ENCODE measurements at regions not wholly inside any gene's neighbourhood (a gene's known extent, or its start where the extent isn't known, plus 50 kb on each side); places are given as distances from the start of the nearest gene placed in this dataset.
A peak's percentile ranks its signal among the peaks of the same experiment; 100 is the strongest.
"Not testable (repeated sequence)": the region's sequence is repeated elsewhere in the genome, so short reads cannot be mapped to it uniquely, and the experiment has no call there.

- DNase-seq (ENCODE audit: low read depth in 1 of 2, low spot score in 1 of 2) = no peak
- TF ChIP-seq JUND (IDR thresholded peaks at IDR 0.05; ENCODE audit: low read depth) = no peak
- in situ Hi-C loops (cut with HindIII; ENCODE audit: low pct_unique_long_range_greater_than_20kb, low sequenced_read_pairs) = no loop called here
These were observed 135.8 kb downstream of the HAUS1 start for GRCh38 chr18:46239998-46240397.

GRCh38 chr18:46241393-46241792 lies 137.2 kb downstream of the HAUS1 start:
- in situ Hi-C loops (cut with HindIII; ENCODE audit: low pct_unique_long_range_greater_than_20kb, low sequenced_read_pairs); DNase-seq (ENCODE audit: low read depth in 1 of 2, low spot score in 1 of 2): not testable (repeated sequence)

- in situ Hi-C loops (cut with HindIII; ENCODE audit: low pct_unique_long_range_greater_than_20kb, low sequenced_read_pairs) = no loop called here
- no peak for TF ChIP-seq JUND (IDR thresholded peaks at IDR 0.05; ENCODE audit: low read depth)
- no peak for DNase-seq (ENCODE audit: low read depth in 1 of 2, low spot score in 1 of 2)
These were observed 138.0 kb downstream of the HAUS1 start for GRCh38 chr18:46242183-46242582.

GRCh38 chr18:46243095-46243494 lies 138.9 kb downstream of the HAUS1 start:
- no peak for DNase-seq (ENCODE audit: low read depth in 1 of 2, low spot score in 1 of 2)
- in situ Hi-C loops (cut with HindIII; ENCODE audit: low pct_unique_long_range_greater_than_20kb, low sequenced_read_pairs) = no loop called here
- no peak for TF ChIP-seq JUND (IDR thresholded peaks at IDR 0.05; ENCODE audit: low read depth)

GRCh38 chr18:46243673-46244072 lies 139.5 kb downstream of the HAUS1 start:
- in situ Hi-C loops (cut with HindIII; ENCODE audit: low pct_unique_long_range_greater_than_20kb, low sequenced_read_pairs) = no loop called here
- no peak for TF ChIP-seq JUND (IDR thresholded peaks at IDR 0.05; ENCODE audit: low read depth)
- no peak for DNase-seq (ENCODE audit: low read depth in 1 of 2, low spot score in 1 of 2)

- TF ChIP-seq JUND (IDR thresholded peaks at IDR 0.05; ENCODE audit: low read depth) = no peak
- no peak for DNase-seq (ENCODE audit: low read depth in 1 of 2, low spot score in 1 of 2)
- in situ Hi-C loops (cut with HindIII; ENCODE audit: low pct_unique_long_range_greater_than_20kb, low sequenced_read_pairs) = no loop called here
These were observed 141.9 kb downstream of the HAUS1 start for GRCh38 chr18:46246101-46246500.

GRCh38 chr18:46247942-46248341 lies 143.8 kb downstream of the HAUS1 start:
- no peak for DNase-seq (ENCODE audit: low read depth in 1 of 2, low spot score in 1 of 2)
- TF ChIP-seq JUND (IDR thresholded peaks at IDR 0.05; ENCODE audit: low read depth) = no peak
- in situ Hi-C loops (cut with HindIII; ENCODE audit: low pct_unique_long_range_greater_than_20kb, low sequenced_read_pairs) = no loop called here

- in situ Hi-C loops (cut with HindIII; ENCODE audit: low pct_unique_long_range_greater_than_20kb, low sequenced_read_pairs) = no loop called here
- peak; percentile 7 to 79 for DNase-seq (ENCODE audit: low read depth in 1 of 2, low spot score in 1 of 2)
- TF ChIP-seq JUND (IDR thresholded peaks at IDR 0.05; ENCODE audit: low read depth) = no peak
These were observed 146.1 kb downstream of the HAUS1 start for GRCh38 chr18:46250084-46250811.

GRCh38 chr18:46250812-46251173 lies 146.6 kb downstream of the HAUS1 start:
- no peak for TF ChIP-seq JUND (IDR thresholded peaks at IDR 0.05; ENCODE audit: low read depth)
- in situ Hi-C loops (cut with HindIII; ENCODE audit: low pct_unique_long_range_greater_than_20kb, low sequenced_read_pairs) = no loop called here

GRCh38 chr18:46252759-46253158 lies 148.6 kb downstream of the HAUS1 start:
- no peak for TF ChIP-seq JUND (IDR thresholded peaks at IDR 0.05; ENCODE audit: low read depth)
- DNase-seq (ENCODE audit: low read depth in 1 of 2, low spot score in 1 of 2) = no peak
- in situ Hi-C loops (cut with HindIII; ENCODE audit: low pct_unique_long_range_greater_than_20kb, low sequenced_read_pairs) = no loop called here

More at GRCh38 chr18:46250812-46251173, 146.6 kb downstream of the HAUS1 start:
- no peak for DNase-seq (ENCODE audit: low read depth in 1 of 2, low spot score in 1 of 2)

- no peak for TF ChIP-seq JUND (IDR thresholded peaks at IDR 0.05; ENCODE audit: low read depth)
- no peak for DNase-seq (ENCODE audit: low read depth in 1 of 2, low spot score in 1 of 2)
- in situ Hi-C loops (cut with HindIII; ENCODE audit: low pct_unique_long_range_greater_than_20kb, low sequenced_read_pairs) = no loop called here
These were observed 149.3 kb downstream of the HAUS1 start for GRCh38 chr18:46253498-46253897.

- no peak for TF ChIP-seq JUND (IDR thresholded peaks at IDR 0.05; ENCODE audit: low read depth)
- in situ Hi-C loops (cut with HindIII; ENCODE audit: low pct_unique_long_range_greater_than_20kb, low sequenced_read_pairs) = no loop called here
- no peak for DNase-seq (ENCODE audit: low read depth in 1 of 2, low spot score in 1 of 2)
These were observed 151.9 kb downstream of the HAUS1 start for GRCh38 chr18:46256078-46256477.

GRCh38 chr18:46257366-46257765 lies 153.2 kb downstream of the HAUS1 start:
- no peak for TF ChIP-seq JUND (IDR thresholded peaks at IDR 0.05; ENCODE audit: low read depth)
- DNase-seq (ENCODE audit: low read depth in 1 of 2, low spot score in 1 of 2) = no peak
- in situ Hi-C loops (cut with HindIII; ENCODE audit: low pct_unique_long_range_greater_than_20kb, low sequenced_read_pairs) = no loop called here

Measured in T47D (cell line).